NAMALWA (cell line): ENCODE measurements at regions not wholly inside any gene's neighbourhood (a gene's known extent, or its start where the extent isn't known, plus 50 kb on each side); places are given as distances from the start of the nearest gene placed in this dataset.
"Not testable (repeated sequence)": the region's sequence is repeated elsewhere in the genome, so short reads cannot be mapped to it uniquely, and the experiment has no call there.

Experiments used
- DNase-seq: peaks from one replicate; pipeline ENCODE4 v3.0.0-alpha.2; 2015; ENCODE audit warnings: low spot score

DNA sequence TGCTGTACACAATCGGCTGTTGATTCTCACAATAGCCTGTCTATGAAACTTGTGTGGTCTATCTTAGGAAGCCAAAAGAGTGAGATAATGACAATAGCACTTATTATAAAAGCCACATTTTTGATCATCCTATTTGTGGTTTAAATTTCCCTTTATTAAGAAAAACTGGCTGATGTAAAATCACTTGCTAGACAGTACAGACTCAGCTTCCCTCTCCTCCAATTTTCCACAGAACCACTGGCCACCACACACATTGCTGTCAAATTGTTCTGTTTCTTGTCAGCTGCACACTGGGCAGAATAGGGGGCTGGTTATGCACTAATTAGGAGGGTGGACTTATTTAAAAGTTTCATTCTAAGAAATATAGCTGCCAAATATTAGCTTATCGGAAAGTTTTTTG is 425.9 kb downstream of the EPHA3 start:
- no peak for DNase-seq

DNA sequence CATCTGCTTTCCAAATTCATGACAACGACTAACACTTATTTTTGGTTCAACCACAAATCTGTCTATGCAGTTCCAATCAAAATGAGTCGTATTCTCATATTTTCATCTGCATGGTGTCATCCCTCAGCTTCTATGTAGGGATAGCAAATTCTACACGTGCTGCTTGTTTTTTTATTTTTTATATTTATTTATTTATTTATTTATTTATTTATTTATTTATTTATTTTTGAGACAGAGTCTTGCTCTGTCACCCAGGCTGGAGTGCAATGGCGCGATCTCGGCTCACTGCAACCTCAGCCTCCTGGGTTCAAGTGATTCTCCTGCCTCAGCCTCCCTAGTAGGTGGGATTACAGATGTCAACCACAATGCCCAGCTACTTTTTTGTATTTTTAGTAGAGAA is 447.2 kb downstream of the EPHA3 start:
- DNase-seq, result not testable (repeated sequence)

DNA sequence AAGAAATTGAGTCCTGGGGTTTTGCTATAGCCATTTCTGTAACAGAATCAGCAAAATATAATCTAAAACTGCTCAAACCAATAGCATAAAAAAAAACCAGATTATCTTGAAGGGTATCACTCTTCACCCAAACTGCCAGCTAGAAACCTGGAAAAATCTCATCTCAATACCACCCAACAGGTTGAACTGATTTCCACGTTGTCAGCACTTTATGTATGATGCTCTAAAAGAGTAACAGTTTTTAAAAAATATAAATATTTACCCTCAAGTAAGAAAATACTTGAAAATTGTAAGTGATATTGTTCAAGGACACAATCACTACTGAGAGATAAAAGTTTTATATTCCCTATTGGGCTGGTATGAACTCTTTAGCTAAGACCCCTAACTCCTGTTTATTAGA is 451.3 kb downstream of the EPHA3 start:
- no peak for DNase-seq

DNA sequence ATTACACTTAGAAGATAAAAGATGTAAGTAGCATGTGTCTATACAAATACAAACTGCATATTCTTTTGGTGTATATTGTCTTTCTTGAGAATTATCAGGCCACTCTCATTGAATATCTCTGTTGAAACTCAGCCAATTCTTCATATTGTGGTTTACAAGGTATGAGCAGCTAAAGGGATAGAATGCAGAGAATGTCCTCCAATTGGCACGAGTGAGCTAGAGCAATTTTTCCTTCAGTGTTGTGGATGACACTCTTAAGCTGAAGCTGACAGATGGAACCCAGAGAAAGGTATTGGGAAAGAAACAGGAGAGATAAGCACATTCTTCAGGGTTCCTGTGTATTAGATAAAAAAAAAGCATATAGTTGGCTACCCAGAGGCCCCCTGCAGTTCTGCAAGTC is 453.1 kb downstream of the EPHA3 start:
- no peak for DNase-seq

DNA sequence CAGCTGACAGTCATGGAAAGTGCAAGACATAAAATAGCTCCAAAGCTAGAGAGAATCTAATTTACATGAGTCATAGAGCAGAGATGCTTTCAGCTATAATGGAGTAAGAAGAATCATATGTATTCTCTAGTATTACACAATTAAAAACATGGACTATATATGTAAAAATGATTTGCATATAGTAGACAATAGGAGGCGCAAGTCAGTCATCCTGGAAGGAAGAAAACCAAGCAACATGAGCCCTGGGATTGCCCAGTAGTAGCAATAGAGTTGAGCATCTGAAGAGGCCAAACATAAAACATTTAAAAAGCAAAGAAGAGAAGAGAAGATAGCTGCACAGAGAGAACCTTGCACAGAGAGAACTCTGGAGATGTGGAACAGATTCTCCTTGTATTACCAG is 455.0 kb downstream of the EPHA3 start:
- no peak for DNase-seq

DNA sequence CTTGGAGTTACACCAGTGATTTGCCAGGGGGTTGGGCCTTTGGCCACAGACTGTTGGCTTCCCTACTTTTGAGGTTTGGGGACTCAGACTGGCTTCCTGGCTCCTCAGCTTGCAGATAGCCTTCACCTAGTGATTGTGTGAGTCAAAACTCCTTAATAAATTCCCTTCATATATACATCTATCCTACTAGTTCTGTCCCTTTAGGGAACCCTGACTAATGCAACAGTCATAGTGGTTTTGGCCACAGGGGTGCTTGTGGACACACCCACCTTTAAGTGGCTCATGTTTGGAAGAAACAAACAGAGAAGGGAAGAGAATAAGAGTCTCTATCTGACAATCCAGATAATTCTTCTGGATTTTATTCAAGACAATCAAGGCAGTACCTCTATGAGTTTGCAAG is 457.7 kb downstream of the EPHA3 start:
- DNase-seq, result no peak

DNA sequence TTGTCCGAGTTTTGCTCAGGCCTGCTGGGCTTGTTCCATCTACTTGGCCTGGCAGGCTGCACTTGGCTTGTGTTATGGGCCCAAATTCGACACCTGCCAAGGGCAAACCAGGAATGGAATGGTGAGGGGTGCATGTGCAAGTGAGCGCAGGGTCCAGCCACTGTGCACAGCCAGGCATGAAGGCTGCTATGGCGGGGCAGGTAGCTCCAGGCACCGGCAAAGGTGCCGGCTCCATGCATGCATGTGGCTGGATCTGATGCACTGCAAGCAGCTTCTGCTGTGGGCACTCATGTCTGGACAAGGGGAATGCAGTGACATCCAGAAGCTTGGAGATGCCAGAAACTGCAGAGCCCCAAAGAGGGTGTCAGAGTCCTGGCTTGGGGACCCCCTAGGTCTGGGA is 463.0 kb downstream of the EPHA3 start:
- no peak for DNase-seq

DNA sequence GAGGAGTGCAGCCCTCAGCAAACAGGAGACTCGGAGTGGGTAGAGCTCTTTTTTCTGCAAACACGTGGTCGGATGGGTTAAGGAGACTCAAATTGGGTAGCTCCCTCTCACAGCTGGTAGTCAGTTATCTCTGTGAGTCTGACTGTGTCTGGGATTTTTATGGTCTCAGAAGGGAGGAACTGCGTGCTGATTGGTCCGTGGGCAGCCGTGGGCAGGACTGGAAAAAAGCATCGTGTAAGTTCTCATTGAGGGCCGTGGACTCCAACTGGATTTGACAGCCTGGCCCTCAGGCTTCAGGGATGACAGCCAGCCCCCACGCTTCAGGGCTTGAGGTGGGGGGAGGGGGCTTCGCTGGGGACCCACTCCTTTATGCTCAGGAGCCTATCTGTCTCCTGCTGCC is 463.9 kb downstream of the EPHA3 start:
- no peak for DNase-seq

DNA sequence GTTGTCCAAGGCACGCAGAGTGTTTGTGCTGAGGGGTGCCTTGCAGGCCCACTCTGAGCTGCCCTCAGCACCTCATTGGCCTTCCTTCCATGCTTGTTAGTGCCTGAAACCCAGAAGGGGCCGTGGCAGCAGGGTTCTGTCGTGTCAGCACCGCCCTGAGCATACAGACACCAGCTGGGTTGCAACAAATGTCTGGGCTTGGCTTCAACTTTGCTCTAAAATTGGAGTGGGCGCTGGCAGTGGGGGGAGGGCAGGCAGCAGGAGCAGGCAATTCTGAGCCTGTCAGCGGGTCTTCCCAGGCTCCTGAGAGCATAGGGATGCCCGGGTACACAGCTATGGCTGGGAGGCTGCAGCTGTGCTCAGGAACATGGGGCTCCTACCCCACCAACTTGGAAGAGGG is 464.3 kb downstream of the EPHA3 start:
- no peak for DNase-seq

DNA sequence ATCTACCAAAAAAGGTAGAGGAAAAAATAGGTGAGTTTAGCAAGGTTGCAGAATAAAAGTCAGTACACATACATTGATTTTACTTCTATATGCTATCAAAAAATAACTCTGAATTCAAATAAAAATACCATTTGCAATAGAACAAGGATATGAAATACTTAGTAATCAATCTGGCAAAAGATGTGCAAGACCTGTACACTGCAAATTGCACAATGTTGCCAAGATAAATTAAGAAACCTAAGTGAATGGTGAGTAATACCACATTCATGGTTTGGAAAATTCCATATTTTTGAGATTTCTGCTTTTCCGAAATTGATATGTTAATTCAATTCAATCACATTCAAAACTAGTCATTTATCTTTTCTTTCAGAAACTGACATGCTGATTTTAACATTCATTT is 464.8 kb downstream of the EPHA3 start:
- no peak for DNase-seq

DNA sequence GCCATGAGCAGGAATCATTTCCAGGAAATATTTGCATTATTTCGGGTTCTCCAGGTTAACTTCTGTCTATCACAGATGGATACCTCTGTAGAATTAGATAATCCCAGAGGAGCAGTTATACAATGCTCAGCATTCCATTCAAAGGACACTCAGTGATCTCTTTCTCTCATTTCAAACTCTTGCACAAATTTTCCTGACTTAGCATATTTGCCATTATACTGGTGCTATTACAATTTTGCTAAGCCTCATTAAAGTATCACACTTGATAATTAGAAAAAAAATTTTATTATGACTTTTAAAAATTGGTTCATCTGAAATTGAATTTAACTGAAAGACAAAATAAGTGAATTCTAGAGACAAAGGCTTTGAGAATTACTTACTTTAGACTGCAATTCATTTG is 469.0 kb downstream of the EPHA3 start:
- no peak for DNase-seq

DNA sequence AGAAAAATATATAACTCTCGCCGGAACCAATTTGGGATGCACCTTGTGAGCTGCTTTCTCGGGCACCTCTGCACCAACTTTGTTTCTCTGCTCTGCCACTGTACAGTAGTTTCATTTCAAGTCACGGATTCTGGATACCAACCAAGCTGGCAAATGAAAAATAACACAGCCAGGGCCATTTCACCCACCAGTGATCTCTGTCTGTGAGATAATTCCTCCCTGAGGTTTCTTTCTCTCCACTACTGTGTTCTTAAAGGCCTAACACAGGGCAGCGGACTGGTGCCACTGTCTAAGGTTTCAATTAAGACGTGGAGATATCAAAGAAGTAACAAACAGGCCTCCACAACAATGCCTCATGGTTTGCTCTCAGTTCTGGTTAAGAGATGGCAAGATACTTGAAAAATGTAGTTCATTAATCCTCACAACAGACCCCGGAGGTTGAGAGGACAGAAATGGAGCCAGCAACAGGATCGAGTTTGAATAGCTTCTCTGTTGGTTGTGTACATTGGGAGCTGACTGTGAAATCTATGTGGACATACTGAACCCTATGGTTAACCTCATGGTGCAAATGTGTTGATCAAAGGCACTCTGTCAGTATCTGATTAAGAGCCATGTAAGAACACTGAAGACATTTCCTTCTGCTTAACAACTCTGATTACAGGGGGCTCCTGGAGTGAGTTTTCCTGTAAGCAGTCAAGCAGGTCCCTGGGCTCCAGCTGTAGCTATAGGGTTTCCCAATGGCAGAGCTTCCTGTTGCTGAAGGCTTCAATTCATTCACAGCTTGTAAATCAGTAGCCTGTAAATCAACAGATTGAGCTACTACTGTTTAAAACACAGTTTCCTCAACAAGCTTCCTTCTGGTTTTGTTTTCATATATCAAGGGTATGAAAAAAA is 470.5 kb downstream of the EPHA3 start:
- DNase-seq, result no peak

DNA sequence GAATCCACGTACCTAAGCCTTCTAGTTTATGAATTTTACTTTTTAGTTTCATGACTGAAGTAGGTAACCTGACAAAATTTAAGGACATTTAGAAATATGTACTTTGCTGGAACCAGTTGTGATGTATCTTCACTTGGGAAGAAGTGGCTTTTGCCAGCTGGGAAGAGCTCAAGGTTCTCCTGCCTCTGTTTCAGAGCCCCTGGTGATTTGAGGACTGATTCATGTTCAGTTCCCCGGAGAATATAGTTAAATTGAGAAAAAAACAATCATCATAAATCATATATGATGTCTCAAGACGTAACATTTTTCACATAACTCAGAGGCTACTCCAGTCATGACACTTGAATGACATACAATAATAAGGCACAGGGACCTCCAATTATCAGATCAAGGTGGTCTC is 473.4 kb downstream of the EPHA3 start:
- DNase-seq, result no peak

DNA sequence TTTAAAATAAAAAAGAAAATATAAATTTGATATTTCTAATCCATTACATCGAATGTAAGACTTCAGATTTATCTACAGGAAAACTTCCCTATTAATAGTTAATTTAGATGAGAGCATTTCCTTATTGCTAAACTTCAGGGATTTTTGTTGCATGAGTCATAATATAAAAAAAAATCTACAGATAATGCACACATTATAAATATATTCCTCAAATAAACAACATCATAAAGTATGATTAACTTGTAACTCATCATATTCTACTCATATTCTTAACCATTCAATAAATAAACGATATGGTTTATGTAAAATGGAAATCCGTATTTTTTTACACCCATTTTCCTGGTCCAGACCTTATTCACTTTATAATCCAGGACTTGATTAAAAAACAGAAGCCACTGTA is 477.0 kb downstream of the EPHA3 start:
- no peak for DNase-seq

DNA sequence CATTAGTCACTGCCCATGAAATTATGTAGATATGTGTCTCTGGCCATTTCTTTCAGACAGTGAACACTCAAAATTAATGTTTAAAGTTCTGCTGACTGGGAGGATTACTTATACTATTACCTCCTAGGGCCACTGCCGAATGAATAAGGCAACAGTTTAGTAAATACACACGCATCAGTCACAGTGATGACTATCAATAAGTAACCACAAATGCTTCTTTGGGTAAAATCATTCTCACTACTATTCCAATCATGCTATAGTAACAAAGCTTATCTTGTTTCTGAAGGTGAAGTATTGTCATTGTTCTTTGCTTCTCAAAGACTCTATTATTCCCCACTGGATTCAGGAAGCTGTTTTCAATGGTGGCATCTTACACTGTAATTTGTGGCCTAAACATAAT is 478.8 kb downstream of the EPHA3 start:
- DNase-seq, result no peak

DNA sequence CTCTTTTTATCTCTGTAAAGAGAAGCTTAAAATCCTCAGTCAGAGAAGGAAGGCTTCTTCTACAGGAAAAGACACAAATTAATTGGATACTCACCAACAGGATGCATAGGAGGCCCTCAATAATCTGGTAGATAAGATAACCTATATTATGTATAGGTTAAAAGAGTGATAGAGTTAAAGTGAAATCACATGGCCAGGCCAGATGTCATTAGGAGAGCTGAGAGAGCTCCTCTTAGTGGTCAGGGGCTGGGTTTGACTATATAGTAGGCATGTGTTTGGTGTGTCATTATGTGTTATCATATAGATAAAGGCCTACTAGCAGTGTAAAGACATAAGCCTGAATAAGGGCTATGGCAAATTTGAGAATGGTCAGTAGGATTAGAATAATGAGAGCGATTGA is 479.3 kb downstream of the EPHA3 start:
- DNase-seq, result no peak

DNA sequence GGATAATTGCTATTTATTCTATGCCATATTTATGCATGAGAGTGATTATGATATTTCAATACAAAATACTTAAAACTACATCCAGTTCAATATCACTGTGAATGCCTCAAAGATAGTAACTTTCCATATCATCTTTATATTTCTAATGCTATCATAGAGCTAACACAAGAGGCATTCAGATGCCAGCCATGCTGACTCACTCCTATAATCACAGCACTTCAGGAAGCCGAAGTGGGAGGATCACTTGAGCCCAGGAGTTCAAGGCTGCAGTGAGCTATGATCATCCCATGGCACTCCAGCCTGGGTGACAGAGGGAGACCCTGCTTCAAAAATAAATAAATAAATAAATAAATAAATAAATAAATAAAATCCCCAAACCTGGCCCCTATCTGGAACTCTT is 498.7 kb downstream of the EPHA3 start:
- DNase-seq, result no peak

DNA sequence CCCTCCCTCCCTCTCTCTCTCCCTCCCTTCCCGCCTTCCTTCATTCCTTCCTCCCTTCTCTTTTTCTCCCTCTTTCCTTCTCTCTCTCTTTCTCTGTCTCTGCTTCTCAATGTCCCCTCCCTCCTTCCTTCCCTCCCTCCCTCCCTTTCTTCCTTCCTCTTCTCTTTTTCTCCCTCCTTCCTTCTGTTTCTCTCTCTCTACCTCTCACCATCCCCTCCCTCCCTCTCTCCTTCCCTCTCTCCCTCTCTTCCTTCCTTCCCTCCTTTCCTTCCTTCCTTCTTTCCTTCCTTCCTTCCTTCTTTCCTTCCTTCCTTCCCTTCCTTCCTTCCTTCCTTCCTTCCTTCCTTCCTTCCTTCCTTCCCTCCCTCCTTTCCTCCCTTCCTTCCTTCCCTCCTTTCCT is 504.6 kb downstream of the EPHA3 start:
- DNase-seq, result no peak

DNA sequence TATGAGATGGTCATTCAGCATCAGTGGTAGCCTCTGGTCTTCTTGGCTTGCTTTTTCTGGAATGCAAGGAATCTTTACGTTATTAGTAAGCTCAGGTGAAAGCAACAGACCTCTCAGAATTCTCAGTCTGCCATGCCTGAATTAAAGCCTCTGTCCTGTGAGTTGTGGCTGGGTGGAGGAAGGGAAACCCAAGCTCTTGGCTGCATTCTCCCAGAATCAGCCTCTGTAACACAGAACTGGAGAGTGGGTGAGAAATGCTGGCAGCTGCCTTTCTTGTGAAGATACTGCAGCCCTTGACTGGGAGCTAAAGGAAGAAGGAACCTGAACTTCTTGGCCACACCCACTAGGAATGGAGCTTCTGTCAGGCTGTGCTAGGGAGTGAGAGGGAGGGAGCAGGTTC is 505.8 kb downstream of the EPHA3 start:
- no peak for DNase-seq

DNA sequence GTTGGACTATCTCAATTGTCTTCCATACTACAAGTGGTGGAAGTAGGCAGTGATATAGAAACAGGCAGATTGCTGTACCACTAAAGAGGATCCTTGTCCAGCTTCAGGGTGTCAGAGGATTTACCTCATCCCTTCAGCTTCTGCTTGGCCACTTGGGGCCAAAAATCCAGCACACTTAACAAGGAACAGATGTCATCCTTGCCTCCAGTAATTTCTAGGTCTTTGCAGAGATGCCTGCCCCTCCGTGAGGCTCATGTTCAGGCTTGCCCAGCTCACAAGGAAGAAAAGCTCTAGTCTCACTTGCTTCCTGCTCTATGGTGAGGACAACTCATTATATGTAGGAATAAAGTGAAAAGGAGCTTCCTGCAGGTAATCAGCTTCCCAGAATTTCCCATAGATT is 510.3 kb downstream of the EPHA3 start:
- no peak for DNase-seq

DNA sequence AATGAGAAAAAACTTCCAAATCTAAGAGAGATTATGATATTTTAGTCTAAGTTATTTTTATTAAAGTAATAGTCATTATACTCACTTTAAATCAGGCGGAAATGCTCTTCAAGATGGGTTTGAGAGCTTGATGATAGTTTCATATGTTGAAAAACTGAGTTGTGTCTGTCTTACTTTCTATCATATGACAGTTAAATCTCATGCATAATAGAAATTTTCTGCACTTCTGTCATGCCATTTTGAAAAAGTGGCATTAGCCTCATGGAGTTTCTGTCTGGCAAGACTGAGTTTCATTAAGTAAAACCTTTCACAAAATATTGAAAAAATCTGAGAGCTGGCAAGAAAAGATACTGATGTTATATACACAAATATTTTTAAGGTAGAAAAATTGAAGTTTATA is 511.8 kb downstream of the EPHA3 start:
- DNase-seq, result no peak

DNA sequence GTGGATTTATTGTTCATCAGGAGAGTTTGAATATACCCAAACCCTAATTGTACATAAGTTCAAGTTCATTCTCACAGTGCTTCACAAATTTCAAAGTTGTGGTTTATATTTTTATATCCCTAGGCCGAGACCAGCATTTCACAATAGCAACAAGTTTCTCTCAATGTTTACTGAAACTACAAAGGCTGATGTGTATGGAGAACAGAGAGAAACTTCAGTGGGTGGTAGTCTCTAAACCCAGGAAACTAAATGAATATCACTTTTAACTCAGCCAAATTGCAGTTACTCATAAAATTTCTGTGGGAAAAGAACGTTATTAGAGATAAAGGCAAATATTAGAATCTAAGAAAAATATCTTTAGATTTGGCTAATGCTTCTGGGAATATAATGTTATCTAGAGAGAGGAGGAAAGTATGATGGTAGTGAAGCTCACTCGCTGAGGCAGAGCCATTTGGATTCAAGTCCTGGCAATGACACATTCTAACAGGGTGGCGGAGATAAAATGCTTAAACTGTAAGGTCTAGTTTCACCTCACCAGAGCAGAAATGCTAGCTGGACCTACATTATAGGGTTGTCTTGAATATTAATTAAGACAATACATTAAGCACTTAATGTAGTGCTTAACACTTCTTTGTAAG is 514.8 kb downstream of the EPHA3 start:
- no peak for DNase-seq

DNA sequence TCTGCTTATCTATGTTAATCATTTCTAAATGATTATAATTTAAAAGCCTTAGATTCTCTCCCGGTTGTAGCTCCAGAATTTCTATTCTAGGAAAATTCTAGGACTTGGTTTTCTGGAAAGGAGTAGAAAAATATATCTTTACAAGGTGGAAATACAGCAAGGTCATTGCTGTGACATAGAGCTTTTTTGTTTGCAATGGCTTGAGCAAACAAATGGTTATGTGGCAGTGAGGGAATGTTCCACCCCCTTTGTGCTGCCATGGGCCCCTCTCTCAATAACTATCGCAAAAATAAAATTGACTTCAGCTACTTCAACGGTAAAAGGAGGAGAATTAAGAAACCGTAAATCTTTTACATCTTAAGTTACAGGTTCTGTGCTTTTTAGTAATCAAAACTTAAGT is 517.1 kb downstream of the EPHA3 start:
- DNase-seq, result no peak

DNA sequence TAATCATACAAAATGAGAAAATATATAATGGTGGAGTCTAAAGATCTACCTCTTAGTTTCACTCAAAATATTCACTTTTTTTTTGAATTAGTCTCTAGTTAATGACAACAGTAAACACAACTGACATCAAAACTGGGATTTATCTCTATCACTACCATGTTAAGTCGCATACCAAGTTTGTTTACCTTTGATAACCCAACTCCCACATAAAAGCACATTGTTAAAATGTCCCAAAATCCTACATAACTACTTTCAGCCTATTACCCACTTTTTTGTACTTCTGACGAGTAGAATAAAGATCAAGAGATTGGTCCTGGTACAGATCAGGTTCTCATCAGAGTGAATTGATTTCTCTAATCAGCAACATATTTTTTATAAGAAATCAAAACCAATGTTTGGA is 518.5 kb downstream of the EPHA3 start:
- no peak for DNase-seq
